ENCODE measurements at regions not wholly inside any gene's neighbourhood (a gene's known extent, or its start where the extent isn't known, plus 50 kb on each side); places are given as distances from the start of the nearest gene placed in this dataset.
"Not testable (repeated sequence)": the region's sequence is repeated elsewhere in the genome, so short reads cannot be mapped to it uniquely, and the experiment has no call there.

GRCh38 chr2:236375973-236376476 lies 111.8 kb upstream of the ASB18 start:
- DNase-seq = no peak

DNA sequence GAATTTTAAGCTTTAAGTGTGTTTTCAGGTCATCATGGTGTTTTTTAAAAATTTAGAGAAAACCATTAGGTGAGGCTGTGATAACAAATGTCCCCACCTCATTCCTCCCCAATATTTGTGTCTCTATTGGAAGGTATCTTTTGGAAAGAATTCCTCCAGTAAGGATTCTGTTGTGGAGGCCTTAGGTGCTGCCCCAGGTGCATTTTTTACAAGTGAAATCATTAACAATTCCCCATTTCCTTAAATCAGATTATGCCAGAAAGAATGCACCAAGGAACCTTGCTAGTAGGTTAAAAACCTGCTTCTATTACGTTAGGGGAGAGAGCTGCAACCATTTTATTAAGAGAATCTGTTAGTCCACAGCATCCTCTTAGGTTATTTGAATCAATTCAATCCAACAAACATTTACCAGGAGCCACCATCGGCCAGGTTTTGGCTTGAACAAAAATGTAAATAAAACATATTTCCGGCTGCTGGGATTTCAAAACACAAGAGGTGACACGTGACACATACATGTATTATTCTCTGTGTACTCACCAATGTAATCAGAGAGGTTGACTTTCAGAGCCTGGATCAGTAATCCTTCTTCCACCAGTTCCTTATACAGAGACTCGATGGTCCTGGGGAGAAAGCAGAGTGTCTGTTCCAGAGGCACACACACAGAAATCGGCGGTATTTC lies 112.5 kb upstream of the ASB18 start:
- no peak for DNase-seq

DNA sequence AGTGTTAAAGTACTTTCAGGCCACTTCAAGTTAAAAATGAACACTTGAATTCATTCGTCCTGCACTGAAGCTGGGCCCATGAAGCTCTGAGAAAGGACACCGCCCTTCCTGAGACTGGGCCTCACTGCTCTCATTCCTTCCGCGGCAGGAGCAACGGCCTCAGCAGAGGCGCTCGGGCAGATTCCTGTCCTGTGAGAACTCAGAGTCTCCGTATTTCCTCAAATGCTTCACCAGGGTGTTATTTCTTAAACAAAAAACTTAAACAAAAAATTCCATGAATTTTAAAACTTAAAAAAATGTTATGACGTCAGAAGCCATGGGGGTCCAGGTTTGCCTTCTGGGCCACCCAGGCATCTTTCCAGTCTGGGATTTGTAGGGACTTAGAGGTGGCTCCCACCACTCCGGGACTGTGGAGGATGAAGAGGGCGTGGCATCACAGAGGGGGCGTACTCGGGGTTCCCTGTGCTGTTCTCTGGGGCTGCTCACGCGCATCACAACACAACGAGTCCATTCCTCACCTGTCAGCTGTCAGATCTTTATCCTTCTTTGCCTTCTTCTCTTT lies 115.9 kb upstream of the ASB18 start:
- DNase-seq = no peak

DNA sequence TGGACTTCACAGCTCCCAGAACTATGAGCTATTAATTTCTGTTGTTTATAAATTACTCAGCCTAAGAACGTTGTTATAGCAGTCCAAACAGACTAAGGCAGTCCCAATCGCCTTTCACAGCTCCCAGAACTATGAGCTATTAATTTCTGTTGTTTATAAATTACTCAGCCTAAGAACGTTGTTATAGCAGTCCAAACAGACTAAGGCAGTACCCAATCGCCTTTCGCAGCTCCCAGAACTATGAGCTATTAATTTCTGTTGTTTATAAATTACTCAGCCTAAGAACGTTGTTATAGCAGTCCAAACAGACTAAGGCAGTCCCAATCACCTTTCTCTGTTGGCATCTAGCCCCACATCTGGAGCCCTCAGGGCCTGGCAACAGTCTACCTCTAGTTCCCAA lies 117.0 kb upstream of the ASB18 start:
- not testable (repeated sequence) for DNase-seq

DNA sequence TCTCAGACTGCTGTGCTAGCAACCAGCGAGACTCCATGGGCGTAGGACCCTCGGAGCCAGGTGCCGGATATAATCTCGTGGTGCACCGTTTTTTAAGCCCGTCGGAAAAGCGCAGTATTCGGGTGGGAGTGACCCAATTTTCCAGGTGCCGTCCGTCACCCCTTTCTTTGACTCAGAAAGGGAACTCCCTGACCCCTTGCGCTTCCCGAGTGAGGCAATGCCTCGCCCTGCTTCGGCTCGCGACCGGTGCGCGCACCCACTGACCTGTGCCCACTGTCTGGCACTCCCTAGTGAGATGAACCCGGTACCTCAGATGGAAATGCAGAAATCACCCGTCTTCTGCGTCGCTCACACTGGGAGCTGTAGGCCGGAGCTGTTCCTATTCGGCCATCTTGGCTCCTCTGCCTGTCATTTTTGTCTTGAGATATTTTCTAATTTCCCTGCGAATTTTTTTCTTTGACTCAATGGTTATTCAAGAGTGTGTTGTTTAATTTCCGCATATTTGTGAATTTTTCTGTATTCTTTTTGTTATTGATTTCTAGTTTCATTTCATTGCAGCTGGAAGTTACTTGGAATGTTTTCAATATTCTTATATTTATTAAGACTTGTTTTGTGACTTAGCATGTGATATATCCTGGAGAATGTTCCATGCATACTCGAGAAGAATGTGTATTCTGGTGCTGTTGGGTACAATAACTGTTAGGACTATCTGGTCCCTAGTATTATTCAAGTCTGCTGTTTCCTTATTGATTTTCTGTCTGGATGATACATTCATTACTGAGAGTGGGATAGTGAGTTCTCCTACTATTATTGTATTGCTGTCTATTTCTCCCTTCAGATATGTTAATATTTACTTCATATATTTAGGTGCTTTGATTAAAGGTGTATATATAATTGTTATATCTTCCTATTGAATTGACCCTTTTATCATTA lies 125.3 kb upstream of the ASB18 start:
- not testable (repeated sequence) for DNase-seq

GRCh38 chr2:236393101-236393500 lies 128.9 kb upstream of the ASB18 start:
- no peak for DNase-seq

GRCh38 chr2:236393581-236393980 lies 129.4 kb upstream of the ASB18 start:
- no peak for DNase-seq

DNA sequence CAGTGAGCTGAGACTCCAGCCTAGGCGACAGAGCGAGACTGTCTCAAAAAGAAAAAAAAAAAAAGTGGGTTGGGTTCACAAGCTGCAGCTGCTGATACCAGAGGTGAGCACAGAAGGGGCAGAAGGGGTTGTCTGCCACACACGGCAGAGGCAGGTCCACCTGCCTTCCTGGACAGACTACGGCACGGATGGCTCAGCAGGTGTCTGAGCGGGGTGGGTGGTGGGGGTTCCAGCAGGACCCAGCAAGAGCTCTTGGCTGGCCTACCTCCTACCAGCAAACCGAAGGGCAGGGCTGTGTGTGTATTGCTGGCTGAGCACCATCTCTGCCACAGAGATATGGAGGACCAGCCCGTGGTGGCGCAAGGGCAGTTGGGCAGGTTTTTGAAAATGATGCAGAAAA lies 130.4 kb upstream of the ASB18 start:
- DNase-seq = no peak

- DNase-seq = no peak
Measured at GRCh38 chr2:236395067-236395466, 130.9 kb upstream of the ASB18 start.

GRCh38 chr2:236396818-236397350 lies 132.7 kb upstream of the ASB18 start:
- no peak for DNase-seq

DNA sequence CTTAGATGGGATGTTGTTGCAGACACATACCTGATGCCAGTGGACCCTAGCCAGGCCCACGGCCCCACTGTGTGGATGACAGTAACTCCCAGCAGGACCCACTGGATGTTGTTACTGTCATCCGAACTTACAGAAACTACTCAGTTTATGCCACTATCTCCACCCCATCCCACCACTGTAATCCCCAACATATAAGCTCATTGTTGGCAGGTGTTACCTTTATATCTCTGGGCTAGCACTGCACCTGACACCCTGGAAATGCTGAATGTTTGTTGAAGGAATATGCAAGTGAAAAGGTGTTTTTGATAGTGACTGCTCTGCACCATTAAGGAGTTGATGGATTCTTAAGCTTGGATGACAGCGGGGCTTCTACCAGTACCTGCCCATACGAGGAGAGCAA lies 133.5 kb upstream of the ASB18 start:
- no peak for DNase-seq

DNA sequence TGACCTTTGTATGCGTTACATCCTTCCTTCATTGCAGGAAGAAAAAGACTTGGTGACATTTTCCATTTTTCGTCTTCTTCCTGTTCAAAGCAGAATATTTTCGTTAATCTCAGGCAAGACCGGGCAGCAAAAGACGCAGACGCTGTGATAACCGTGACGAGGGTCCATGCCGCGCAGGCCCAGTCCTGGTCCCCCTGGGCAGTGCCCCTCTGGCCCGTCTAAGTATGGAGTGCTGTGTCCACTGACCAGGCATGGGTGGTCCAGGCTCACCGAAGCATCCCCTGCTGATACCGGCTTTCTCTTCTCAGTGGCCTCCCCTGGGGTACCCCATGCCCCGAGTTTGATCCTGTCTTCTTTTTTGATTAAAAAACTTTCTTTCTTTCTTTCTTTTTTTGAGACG lies 135.2 kb upstream of the ASB18 start:
- no peak for DNase-seq

GRCh38 chr2:236400046-236400574 lies 135.9 kb upstream of the ASB18 start:
- DNase-seq = no peak

GRCh38 chr2:236400594-236401360 lies 136.6 kb upstream of the ASB18 start:
- no peak for DNase-seq

DNA sequence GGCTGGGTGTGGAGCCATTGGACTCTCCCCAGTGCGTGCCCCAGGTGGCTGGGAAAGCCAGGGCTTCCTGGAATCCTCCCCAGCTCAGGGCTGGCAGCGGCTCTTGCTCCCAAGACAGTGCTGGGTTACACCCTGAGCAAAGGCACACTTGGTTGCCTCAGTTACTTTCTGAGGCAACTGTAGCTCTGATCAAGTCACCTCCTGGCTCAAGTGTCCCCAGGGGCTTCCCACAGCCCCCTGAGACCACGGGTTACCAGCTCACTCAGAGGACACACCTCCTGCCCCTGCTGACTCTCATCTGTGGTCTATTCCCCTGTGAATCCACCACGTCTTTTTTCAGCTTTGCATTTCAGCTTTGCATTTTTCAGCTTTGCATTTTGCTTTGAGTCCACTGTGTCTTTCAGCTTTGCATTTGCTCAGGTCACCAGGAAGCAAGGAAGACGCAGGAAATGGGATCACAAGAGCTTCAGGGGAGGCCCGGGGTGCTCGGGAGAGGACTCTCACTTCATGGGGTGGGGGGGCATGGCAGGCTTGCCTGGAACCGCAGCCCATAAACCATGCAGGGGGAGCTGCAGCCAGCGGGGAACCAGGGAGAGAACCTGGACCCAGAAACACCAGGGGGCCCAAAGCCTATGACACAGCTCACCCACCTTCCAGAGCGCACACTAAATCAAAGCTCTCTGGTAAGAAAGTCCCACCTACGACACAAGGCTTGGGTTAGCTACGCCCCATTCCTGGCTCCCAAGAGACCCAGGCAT lies 138.0 kb upstream of the ASB18 start:
- no peak for DNase-seq

DNA sequence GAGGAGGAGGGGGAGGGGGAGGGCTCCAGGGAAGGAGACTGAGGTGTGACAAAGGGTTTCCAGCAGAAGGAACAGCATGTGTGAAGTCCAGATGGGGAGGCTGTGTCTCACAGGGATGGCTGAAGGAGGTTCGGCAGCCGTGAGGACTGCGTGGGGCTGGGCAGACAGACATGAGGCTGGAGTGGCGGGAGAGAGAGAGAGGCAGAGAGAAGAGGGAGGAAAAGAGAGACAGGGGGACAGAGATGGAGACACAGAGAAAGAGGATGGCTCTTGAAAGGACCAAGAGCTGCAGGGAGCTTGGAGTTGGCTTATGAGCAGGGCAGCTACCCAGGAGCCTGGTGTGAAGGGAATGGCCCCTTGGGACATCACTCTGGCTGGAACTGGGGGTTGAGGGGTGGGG lies 138.9 kb upstream of the ASB18 start:
- no peak for DNase-seq

GRCh38 chr2:236403811-236404210 lies 139.6 kb upstream of the ASB18 start:
- no peak for DNase-seq

- no peak for DNase-seq
Measured at GRCh38 chr2:236404346-236404745, 140.1 kb upstream of the ASB18 start.

DNA sequence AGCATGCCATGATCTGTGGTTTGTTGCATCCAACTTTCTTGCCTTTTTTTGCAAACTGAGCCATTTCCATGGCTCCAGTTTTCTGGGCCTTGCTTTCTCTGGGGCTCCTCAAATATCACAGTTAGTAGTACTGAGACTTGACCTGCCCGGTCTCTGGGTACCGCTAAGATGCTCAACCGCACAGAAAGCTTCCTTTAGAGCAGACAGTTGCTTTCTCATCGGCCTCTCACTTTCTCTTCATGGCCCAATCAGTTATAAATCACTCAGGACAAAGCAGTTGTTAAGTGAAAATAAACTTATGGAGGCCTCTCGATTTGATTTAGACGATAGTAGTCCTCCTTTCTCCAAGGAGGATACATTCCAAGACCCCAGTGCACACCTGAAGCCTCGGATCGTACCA lies 141.2 kb upstream of the ASB18 start:
- DNase-seq = no peak

DNA sequence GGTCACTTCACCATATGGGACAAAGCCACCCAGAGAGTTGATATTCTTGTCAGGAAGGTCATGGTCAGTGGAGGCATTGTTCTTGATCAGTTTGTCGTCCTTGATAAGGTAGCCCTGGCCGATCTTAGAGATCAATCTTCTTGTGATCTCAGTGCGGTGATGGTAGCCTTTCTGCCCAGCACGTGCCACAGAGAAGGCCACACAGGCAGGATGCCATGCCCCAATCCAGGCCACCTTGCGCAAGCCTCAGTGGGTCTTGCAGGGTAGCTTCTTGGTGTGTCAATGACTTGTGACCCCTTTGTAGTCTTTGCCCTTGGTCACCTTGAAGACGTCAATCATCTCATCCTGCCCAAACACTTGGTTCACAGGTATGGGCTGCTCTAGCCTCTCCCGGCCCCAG lies 143.9 kb upstream of the ASB18 start:
- no peak for DNase-seq

- DNase-seq = no peak
Measured at GRCh38 chr2:236408786-236409185, 144.6 kb upstream of the ASB18 start.
